MM.1S (cell line): ENCODE measurements at regions not wholly inside any gene's neighbourhood (a gene's known extent, or its start where the extent isn't known, plus 50 kb on each side); places are given as distances from the start of the nearest gene placed in this dataset.

Experiments used
- DNase-seq: peaks from one replicate; pipeline ENCODE4 v3.0.0-alpha.2; 2015
- H2AFZ ChIP-seq: fragments of 300-600 bp; sonication (generic); 2 replicates; pipeline ENCODE4 v1.6.0; 2016; ENCODE audit warnings: antibody characterized with exemption, low read length
- H3F3A ChIP-seq: fragments of 300-600 bp; sonication (generic); 2 replicates; pipeline ENCODE4 v1.6.1; 2016; ENCODE audit warnings: mild to moderate bottlenecking, antibody characterized with exemption, low read length, moderate library complexity, mixed read lengths; ENCODE audit not compliant: insufficient read depth
- H3K27ac ChIP-seq: fragments of 300-600 bp; sonication (generic); 2 replicates; pipeline ENCODE4 v1.5.1; 2016; ENCODE audit warnings: mild to moderate bottlenecking, low read length
- H3K27me3 ChIP-seq: fragments of 300-600 bp; sonication (generic); replicated peaks from 2 replicates; pipeline ENCODE4 v1.6.0; 2016; ENCODE audit warnings: low read length; ENCODE audit not compliant: insufficient read depth
- H3K36me3 ChIP-seq: fragments of 300-600 bp; sonication (generic); replicated peaks from 2 replicates; pipeline ENCODE4 v1.6.1; 2016; ENCODE audit warnings: mild to moderate bottlenecking, low read length, mixed read lengths; ENCODE audit not compliant: insufficient read depth
- H3K4me1 ChIP-seq: fragments of 300-600 bp; sonication (generic); 2 replicates; pipeline ENCODE4 v1.6.1; 2016; ENCODE audit warnings: low read length, mixed read lengths
- H3K4me2 ChIP-seq: fragments of 300-600 bp; sonication (generic); 2 replicates; pipeline ENCODE4 v1.6.0; 2016; ENCODE audit warnings: low read depth, low read length
- H3K4me3 ChIP-seq: fragments of 300-600 bp; sonication (generic); 2 replicates; pipeline ENCODE4 v1.5.1; 2016; ENCODE audit warnings: low read length, mixed read lengths
- H3K79me2 ChIP-seq: fragments of 300-600 bp; sonication (generic); 2 replicates; pipeline ENCODE4 v1.6.1; 2016; ENCODE audit warnings: mixed run types, low read length, mixed read lengths
- H3K9ac ChIP-seq: fragments of 300-600 bp; sonication (generic); 2 replicates; pipeline ENCODE4 v1.6.1; 2016; ENCODE audit warnings: low read length, mixed read lengths
- H3K9me2 ChIP-seq: fragments of 300-600 bp; sonication (generic); replicated peaks from 2 replicates; pipeline ENCODE4 v1.6.1; 2016; ENCODE audit warnings: mild to moderate bottlenecking, low read length, mixed read lengths; ENCODE audit not compliant: insufficient read depth
- H3K9me3 ChIP-seq: fragments of 300-600 bp; sonication (generic); replicated peaks from 2 replicates; pipeline ENCODE4 v1.6.1; 2016; ENCODE audit warnings: mild to moderate bottlenecking, low read length, mixed read lengths; ENCODE audit not compliant: insufficient read depth
- H4K20me1 ChIP-seq: fragments of 300-600 bp; sonication (generic); 2 replicates; pipeline ENCODE4 v1.6.1; 2016; ENCODE audit warnings: mild to moderate bottlenecking, low read length, moderate library complexity, mixed read lengths; ENCODE audit not compliant: insufficient read depth
- EZH2 ChIP-seq: fragments of 300-600 bp; sonication (generic); optimal IDR thresholded peaks from 2 replicates; pipeline ENCODE3; 2017; ENCODE audit warnings: low read depth, mild to moderate bottlenecking, antibody characterized with exemption, low read length, mixed read lengths
- EZH2phosphoT487 ChIP-seq: fragments of 300-600 bp; sonication (generic); IDR thresholded peaks from 2 replicates; pipeline ENCODE4 v1.6.1; 2018; ENCODE audit warnings: antibody characterized with exemption, low read length
- TF ChIP-seq, protein P1 (sequence below): fragments of 300-600 bp; sonication (generic); IDR thresholded peaks from 2 replicates; pipeline ENCODE4 v1.5.1; 2016; ENCODE audit warnings: antibody characterized with exemption, low read length, mixed read lengths

DNA sequence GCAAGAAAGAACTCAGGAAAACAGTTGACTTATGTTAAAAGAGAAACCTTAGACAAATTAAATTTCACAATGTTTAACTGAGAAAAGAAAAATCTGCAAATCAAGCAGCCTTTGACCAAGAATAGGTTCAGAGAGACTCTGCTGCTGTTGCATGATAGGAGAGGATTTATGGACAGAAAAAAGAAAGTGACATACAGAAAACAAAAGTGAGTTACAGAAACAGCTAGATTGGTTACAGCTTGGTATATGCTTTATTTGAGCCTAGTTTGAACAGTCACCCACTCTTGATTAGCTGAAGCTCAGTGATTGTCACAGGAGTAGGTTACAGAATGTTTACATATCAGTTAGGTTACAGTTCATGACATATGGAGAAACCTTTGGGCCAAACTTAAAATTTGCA, 258.2 kb upstream of the SPOPL start:
- TF ChIP-seq, protein P1, sequence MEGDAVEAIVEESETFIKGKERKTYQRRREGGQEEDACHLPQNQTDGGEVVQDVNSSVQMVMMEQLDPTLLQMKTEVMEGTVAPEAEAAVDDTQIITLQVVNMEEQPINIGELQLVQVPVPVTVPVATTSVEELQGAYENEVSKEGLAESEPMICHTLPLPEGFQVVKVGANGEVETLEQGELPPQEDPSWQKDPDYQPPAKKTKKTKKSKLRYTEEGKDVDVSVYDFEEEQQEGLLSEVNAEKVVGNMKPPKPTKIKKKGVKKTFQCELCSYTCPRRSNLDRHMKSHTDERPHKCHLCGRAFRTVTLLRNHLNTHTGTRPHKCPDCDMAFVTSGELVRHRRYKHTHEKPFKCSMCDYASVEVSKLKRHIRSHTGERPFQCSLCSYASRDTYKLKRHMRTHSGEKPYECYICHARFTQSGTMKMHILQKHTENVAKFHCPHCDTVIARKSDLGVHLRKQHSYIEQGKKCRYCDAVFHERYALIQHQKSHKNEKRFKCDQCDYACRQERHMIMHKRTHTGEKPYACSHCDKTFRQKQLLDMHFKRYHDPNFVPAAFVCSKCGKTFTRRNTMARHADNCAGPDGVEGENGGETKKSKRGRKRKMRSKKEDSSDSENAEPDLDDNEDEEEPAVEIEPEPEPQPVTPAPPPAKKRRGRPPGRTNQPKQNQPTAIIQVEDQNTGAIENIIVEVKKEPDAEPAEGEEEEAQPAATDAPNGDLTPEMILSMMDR = no peak
- no peak for TF ChIP-seq EZH2
- TF ChIP-seq EZH2phosphoT487 = no peak
- H3K79me2 ChIP-seq = no peaks in the 10 kb centered on the region
- no peaks in the 10 kb centered on the region for H4K20me1 ChIP-seq
- no peaks in the 10 kb centered on the region for H3K36me3 ChIP-seq
- no peaks in the 10 kb centered on the region for H3K9me2 ChIP-seq
- DNase-seq = no peak
- H3K27ac ChIP-seq = no peak overlapping the region
- no peaks in the 10 kb centered on the region for H3K27me3 ChIP-seq
- no peak overlapping the region for H3K4me2 ChIP-seq
- no peak overlapping the region for H2AFZ ChIP-seq
- no peaks in the 10 kb centered on the region for H3K4me1 ChIP-seq
- H3K9ac ChIP-seq = no peak overlapping the region
- no peaks in the 10 kb centered on the region for H3K9me3 ChIP-seq
- H3K4me3 ChIP-seq = no peak overlapping the region
- no peaks in the 10 kb centered on the region for H3F3A ChIP-seq

DNA sequence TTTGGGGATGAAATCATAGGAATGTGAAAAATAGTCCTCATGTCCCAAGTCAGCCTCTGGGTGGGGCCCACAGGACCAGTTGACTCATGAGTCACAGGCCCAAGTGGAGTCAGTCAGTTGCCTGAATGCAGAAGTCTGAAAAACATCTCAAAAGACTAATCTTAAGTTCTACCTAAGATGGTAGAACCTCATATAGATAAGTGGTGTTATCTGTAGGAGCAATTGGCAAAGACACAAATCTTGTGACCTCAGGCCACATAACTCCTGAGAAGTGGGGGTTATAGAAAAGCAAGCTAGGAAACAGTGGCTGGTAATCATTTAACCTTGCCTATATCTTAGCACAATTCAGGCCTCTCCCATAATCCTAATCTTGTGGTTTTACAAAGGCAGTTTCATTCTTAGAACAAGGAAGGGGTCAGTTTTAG, 257.1 kb upstream of the SPOPL start:
- no peak overlapping the region for H3K4me3 ChIP-seq
- DNase-seq = no peak
- no peak overlapping the region for H2AFZ ChIP-seq
- H3K4me1 ChIP-seq = no peaks in the 10 kb centered on the region
- H3K4me2 ChIP-seq = no peak overlapping the region
- H3K9me2 ChIP-seq = no peaks in the 10 kb centered on the region
- H3F3A ChIP-seq = no peaks in the 10 kb centered on the region
- no peaks in the 10 kb centered on the region for H3K79me2 ChIP-seq
- TF ChIP-seq, protein P1 = no peak
- TF ChIP-seq EZH2 (no peak), EZH2phosphoT487 (no peak)
- no peaks in the 10 kb centered on the region for H3K9me3 ChIP-seq
- H3K27me3 ChIP-seq = no peaks in the 10 kb centered on the region
- no peak overlapping the region for H3K9ac ChIP-seq
- no peaks in the 10 kb centered on the region for H3K36me3 ChIP-seq
- H3K27ac ChIP-seq = no peak overlapping the region
- no peaks in the 10 kb centered on the region for H4K20me1 ChIP-seq

DNA sequence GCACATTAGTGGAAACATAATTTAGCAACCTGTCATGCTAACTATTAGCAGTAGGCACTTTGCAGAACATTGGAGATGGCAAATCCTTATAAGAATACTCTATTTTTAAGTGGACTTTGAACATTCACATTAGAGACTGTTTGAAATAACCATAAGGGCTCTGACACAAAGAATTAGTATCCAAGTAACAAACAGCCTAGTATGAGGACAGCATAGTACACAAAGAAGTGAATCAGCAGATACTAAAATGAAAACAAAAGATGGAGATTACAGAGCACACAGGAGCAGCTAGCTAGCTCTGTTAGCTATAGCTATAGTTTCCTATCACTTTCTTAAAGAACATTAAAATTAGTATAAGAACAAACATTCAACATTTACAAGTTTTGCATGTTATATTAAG, 256.3 kb upstream of the SPOPL start:
- H3K4me3 ChIP-seq = no peak overlapping the region
- H3K9ac ChIP-seq = no peak overlapping the region
- no peaks in the 10 kb centered on the region for H3K36me3 ChIP-seq
- H3K9me2 ChIP-seq = no peaks in the 10 kb centered on the region
- H4K20me1 ChIP-seq = no peaks in the 10 kb centered on the region
- H2AFZ ChIP-seq = no peak overlapping the region
- H3K27me3 ChIP-seq = no peaks in the 10 kb centered on the region
- H3K79me2 ChIP-seq = no peaks in the 10 kb centered on the region
- H3K27ac ChIP-seq = no peak overlapping the region
- no peaks in the 10 kb centered on the region for H3K9me3 ChIP-seq
- TF ChIP-seq, protein P1 = no peak
- TF ChIP-seq EZH2 = no peak
- no peak for TF ChIP-seq EZH2phosphoT487
- no peaks in the 10 kb centered on the region for H3K4me1 ChIP-seq
- no peak overlapping the region for H3K4me2 ChIP-seq
- DNase-seq = no peak
- no peaks in the 10 kb centered on the region for H3F3A ChIP-seq
